Left forelimb (tissue), 1 donor: ENCODE measurements at regions not wholly inside any gene's neighbourhood (a gene's known extent, or its start where the extent isn't known, plus 50 kb on each side); places are given as distances from the start of the nearest gene placed in this dataset.

ENCODE experiments used
- DNase-seq: peaks from one replicate; pipeline ENCODE4 v3.0.0-alpha.2; 2018; ENCODE audit warnings: low spot score

- DNase-seq, result no peak
These were observed 123.4 kb upstream of the SLC24A5 start for GRCh38 chr15:47997195-47998080.

GRCh38 chr15:47998619-47999019 lies 122.2 kb upstream of the SLC24A5 start:
- no peak for DNase-seq

GRCh38 chr15:48001393-48002039 lies 119.3 kb upstream of the SLC24A5 start:
- DNase-seq, result no peak

GRCh38 chr15:48002767-48003166 lies 118.0 kb upstream of the SLC24A5 start:
- DNase-seq, result no peak

GRCh38 chr15:48003441-48003840 lies 117.3 kb upstream of the SLC24A5 start:
- DNase-seq, result no peak

- DNase-seq, result no peak
These were observed 115.7 kb upstream of the SLC24A5 start for GRCh38 chr15:48005077-48005476.

GRCh38 chr15:48006031-48006511 lies 114.7 kb upstream of the SLC24A5 start:
- DNase-seq, result no peak

- no peak for DNase-seq
These were observed 110.5 kb upstream of the SLC24A5 start for GRCh38 chr15:48010316-48010715.

- DNase-seq, result no peak
These were observed 108.6 kb upstream of the SLC24A5 start for GRCh38 chr15:48012191-48012590.

GRCh38 chr15:48016865-48017264 lies 103.9 kb upstream of the SLC24A5 start:
- DNase-seq, result no peak

GRCh38 chr15:48017747-48018146 lies 103.0 kb upstream of the SLC24A5 start:
- no peak for DNase-seq

GRCh38 chr15:48020166-48020565 lies 100.6 kb upstream of the SLC24A5 start:
- no peak for DNase-seq

GRCh38 chr15:48021336-48022086 lies 99.3 kb upstream of the SLC24A5 start:
- DNase-seq, result no peak

GRCh38 chr15:48025118-48025517 lies 95.7 kb upstream of the SLC24A5 start:
- no peak for DNase-seq

- DNase-seq, result no peak
These were observed 92.1 kb upstream of the SLC24A5 start for GRCh38 chr15:48028712-48029111.

- no peak for DNase-seq
These were observed 91.1 kb upstream of the SLC24A5 start for GRCh38 chr15:48029642-48030041.

GRCh38 chr15:48031466-48031865 lies 89.3 kb upstream of the SLC24A5 start:
- DNase-seq, result no peak

- no peak for DNase-seq
These were observed 88.8 kb upstream of the SLC24A5 start for GRCh38 chr15:48031973-48032372.

- DNase-seq, result no peak
These were observed 87.9 kb upstream of the SLC24A5 start for GRCh38 chr15:48032911-48033310.

GRCh38 chr15:48038221-48038620 lies 82.6 kb upstream of the SLC24A5 start:
- no peak for DNase-seq

- no peak for DNase-seq
These were observed 80.5 kb upstream of the SLC24A5 start for GRCh38 chr15:48040166-48040817.

- DNase-seq, result no peak
These were observed 79.3 kb upstream of the SLC24A5 start for GRCh38 chr15:48041454-48041853.
